ENCODE measurements at regions not wholly inside any gene's neighbourhood (a gene's known extent, or its start where the extent isn't known, plus 50 kb on each side); places are given as distances from the start of the nearest gene placed in this dataset.

GRCh38 chr11:15852179-15852578 lies 504.2 kb downstream of the SOX6 start:
- TF ChIP-seq, protein P1, sequence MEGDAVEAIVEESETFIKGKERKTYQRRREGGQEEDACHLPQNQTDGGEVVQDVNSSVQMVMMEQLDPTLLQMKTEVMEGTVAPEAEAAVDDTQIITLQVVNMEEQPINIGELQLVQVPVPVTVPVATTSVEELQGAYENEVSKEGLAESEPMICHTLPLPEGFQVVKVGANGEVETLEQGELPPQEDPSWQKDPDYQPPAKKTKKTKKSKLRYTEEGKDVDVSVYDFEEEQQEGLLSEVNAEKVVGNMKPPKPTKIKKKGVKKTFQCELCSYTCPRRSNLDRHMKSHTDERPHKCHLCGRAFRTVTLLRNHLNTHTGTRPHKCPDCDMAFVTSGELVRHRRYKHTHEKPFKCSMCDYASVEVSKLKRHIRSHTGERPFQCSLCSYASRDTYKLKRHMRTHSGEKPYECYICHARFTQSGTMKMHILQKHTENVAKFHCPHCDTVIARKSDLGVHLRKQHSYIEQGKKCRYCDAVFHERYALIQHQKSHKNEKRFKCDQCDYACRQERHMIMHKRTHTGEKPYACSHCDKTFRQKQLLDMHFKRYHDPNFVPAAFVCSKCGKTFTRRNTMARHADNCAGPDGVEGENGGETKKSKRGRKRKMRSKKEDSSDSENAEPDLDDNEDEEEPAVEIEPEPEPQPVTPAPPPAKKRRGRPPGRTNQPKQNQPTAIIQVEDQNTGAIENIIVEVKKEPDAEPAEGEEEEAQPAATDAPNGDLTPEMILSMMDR (IDR thresholded peaks at IDR 0.05) = peak; percentile 45
- TF ChIP-seq POLR2AphosphoS5 (IDR thresholded peaks at IDR 0.05; ENCODE audit: low read depth, low read length) (no peak), SIN3A (IDR thresholded peaks at IDR 0.05; ENCODE audit: borderline replicate concordance, insufficient read depth, low read depth, low read length) (no peak)

All from Panc1 (cell line).